ENCODE measurements at regions not wholly inside any gene's neighbourhood (a gene's known extent, or its start where the extent isn't known, plus 50 kb on each side); places are given as distances from the start of the nearest gene placed in this dataset.

DNA sequence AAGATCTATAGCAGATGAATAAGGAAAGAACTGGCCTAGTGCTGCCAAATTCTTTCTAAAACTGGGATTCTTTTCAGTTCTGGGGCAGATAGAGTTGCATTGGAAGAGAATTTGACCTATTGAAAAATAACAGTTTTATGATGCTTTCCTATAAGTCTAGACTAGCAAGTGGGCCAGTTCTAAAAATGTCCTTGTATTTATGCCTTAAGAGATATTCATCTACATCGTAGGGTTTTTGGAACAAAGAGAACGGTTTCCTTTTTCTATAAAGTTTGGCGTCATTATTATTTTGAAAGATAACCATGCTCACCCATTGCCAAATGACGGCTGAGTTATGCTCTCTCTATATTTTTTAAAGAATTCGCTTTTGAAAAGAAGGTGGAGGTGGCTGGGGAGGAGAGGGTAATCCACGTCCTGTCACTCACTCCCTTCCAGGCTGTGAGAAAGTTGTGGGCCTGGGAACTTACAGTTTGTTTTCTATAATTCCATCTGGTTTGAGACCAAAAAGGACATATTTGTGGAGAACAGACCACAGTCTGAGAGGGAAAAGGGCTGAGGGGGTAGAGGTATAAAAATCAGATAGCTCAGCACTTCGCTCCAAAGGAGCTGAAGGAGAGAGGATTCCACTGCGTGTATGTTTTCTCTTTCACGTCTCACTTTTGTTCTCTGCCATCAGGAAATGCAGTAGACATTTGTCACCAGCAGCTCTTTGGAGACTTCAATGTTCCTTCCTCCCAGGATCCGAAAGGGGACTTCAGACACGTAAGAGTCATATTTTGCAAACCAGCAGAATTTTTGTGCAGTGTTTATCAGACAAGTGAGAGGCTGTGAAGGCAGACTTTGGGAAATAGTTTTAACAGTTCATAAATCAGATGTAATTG, 281.9 kb upstream of the FN1 start:
- TF ChIP-seq TAF1 (IDR thresholded peaks at IDR 0.05; ENCODE audit: borderline replicate concordance, low read depth, low read length): no peak
- TF ChIP-seq TEAD4 (IDR thresholded peaks at IDR 0.05; ENCODE audit: borderline replicate concordance, insufficient read depth): no peak
- no peak for TF ChIP-seq CHD2 (IDR thresholded peaks at IDR 0.05; ENCODE audit: low read length, partially characterized antibody)
- TF ChIP-seq EZH2phosphoT487 (IDR thresholded peaks at IDR 0.05; ENCODE audit: borderline replicate concordance, low read depth): no peak
- TF ChIP-seq, protein P1, sequence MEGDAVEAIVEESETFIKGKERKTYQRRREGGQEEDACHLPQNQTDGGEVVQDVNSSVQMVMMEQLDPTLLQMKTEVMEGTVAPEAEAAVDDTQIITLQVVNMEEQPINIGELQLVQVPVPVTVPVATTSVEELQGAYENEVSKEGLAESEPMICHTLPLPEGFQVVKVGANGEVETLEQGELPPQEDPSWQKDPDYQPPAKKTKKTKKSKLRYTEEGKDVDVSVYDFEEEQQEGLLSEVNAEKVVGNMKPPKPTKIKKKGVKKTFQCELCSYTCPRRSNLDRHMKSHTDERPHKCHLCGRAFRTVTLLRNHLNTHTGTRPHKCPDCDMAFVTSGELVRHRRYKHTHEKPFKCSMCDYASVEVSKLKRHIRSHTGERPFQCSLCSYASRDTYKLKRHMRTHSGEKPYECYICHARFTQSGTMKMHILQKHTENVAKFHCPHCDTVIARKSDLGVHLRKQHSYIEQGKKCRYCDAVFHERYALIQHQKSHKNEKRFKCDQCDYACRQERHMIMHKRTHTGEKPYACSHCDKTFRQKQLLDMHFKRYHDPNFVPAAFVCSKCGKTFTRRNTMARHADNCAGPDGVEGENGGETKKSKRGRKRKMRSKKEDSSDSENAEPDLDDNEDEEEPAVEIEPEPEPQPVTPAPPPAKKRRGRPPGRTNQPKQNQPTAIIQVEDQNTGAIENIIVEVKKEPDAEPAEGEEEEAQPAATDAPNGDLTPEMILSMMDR (IDR thresholded peaks at IDR 0.05): no peak
- no peak for TF ChIP-seq RAD21 (IDR thresholded peaks at IDR 0.05; ENCODE audit: low read length)
- no peak for TF ChIP-seq ELF1 (IDR thresholded peaks at IDR 0.05)
- TF ChIP-seq SIN3A (IDR thresholded peaks at IDR 0.05; ENCODE audit: borderline replicate concordance, low read depth, low read length): no peak
- no peak for TF ChIP-seq SMC3 (IDR thresholded peaks at IDR 0.05; ENCODE audit: low read depth, low read length)
- TF ChIP-seq EP300 (IDR thresholded peaks at IDR 0.05; ENCODE audit: borderline replicate concordance in 1 of 2, low read depth in 1 of 2, low read length in 1 of 2): no peak
- TF ChIP-seq, protein P2, sequence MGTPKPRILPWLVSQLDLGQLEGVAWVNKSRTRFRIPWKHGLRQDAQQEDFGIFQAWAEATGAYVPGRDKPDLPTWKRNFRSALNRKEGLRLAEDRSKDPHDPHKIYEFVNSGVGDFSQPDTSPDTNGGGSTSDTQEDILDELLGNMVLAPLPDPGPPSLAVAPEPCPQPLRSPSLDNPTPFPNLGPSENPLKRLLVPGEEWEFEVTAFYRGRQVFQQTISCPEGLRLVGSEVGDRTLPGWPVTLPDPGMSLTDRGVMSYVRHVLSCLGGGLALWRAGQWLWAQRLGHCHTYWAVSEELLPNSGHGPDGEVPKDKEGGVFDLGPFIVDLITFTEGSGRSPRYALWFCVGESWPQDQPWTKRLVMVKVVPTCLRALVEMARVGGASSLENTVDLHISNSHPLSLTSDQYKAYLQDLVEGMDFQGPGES (IDR thresholded peaks at IDR 0.05; ENCODE audit: low read depth, low read length): no peak
- TF ChIP-seq, protein P3, sequence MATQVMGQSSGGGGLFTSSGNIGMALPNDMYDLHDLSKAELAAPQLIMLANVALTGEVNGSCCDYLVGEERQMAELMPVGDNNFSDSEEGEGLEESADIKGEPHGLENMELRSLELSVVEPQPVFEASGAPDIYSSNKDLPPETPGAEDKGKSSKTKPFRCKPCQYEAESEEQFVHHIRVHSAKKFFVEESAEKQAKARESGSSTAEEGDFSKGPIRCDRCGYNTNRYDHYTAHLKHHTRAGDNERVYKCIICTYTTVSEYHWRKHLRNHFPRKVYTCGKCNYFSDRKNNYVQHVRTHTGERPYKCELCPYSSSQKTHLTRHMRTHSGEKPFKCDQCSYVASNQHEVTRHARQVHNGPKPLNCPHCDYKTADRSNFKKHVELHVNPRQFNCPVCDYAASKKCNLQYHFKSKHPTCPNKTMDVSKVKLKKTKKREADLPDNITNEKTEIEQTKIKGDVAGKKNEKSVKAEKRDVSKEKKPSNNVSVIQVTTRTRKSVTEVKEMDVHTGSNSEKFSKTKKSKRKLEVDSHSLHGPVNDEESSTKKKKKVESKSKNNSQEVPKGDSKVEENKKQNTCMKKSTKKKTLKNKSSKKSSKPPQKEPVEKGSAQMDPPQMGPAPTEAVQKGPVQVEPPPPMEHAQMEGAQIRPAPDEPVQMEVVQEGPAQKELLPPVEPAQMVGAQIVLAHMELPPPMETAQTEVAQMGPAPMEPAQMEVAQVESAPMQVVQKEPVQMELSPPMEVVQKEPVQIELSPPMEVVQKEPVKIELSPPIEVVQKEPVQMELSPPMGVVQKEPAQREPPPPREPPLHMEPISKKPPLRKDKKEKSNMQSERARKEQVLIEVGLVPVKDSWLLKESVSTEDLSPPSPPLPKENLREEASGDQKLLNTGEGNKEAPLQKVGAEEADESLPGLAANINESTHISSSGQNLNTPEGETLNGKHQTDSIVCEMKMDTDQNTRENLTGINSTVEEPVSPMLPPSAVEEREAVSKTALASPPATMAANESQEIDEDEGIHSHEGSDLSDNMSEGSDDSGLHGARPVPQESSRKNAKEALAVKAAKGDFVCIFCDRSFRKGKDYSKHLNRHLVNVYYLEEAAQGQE (IDR thresholded peaks at IDR 0.05; ENCODE audit: low read depth, low read length): no peak
- TF ChIP-seq FOXM1 (IDR thresholded peaks at IDR 0.05; ENCODE audit: low read depth): no peak

Measured in SK-N-SH (cell line).